ENCODE measurements at regions not wholly inside any gene's neighbourhood (a gene's known extent, or its start where the extent isn't known, plus 50 kb on each side); places are given as distances from the start of the nearest gene placed in this dataset.

DNA sequence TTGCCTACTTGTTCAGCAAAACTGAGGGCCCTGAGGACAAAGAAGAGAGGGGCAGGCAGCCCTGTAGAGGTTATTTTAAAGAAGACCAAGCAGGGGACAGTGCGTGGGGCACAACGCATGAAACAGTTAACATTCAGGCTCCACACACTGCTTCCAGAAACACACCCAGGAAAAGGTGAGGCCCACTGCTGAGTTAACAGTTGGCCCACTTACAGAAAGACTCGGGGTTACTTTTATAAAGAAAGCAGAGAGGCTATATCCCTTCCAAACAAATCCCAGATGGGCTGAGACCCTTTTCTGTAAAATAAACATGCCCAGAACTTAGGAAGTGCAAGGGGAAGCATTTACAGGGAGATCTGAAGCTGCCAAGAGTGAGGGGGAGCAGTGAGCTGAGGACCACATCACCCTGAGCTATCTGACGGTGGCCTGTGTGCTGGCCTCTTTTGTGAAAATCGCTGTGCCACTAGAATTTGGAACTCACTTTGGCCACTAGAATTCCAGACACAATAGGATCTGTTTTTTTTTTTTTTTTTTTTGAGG lies 49.8 kb upstream of the SSTR4 start:
- Mint-ChIP-seq H3K9me3 (ENCODE audit: unreplicated experiment) (peaks cover 12% of the 10 kb centered on the region), H3K4me1 (ENCODE audit: unreplicated experiment) (peaks cover 4% of the 10 kb centered on the region), H3K36me3 (ENCODE audit: unreplicated experiment) (no peaks in the 10 kb centered on the region), H3K4me3 (ENCODE audit: unreplicated experiment) (no peak overlapping the region), H3K27ac (ENCODE audit: unreplicated experiment) (no peak overlapping the region), H3K27me3 (ENCODE audit: unreplicated experiment) (peaks cover 19% of the 10 kb centered on the region)
- TF ChIP-seq, protein P1, sequence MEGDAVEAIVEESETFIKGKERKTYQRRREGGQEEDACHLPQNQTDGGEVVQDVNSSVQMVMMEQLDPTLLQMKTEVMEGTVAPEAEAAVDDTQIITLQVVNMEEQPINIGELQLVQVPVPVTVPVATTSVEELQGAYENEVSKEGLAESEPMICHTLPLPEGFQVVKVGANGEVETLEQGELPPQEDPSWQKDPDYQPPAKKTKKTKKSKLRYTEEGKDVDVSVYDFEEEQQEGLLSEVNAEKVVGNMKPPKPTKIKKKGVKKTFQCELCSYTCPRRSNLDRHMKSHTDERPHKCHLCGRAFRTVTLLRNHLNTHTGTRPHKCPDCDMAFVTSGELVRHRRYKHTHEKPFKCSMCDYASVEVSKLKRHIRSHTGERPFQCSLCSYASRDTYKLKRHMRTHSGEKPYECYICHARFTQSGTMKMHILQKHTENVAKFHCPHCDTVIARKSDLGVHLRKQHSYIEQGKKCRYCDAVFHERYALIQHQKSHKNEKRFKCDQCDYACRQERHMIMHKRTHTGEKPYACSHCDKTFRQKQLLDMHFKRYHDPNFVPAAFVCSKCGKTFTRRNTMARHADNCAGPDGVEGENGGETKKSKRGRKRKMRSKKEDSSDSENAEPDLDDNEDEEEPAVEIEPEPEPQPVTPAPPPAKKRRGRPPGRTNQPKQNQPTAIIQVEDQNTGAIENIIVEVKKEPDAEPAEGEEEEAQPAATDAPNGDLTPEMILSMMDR (IDR thresholded peaks at IDR 0.05), result no peak
- no peak for DNase-seq (ENCODE audit: extremely low spot score, unreplicated experiment)
